Stimulated activated CD8-positive, alpha-beta memory T cell treated with anti-CD3 and anti-CD28 coated beads, Interleukin-2, amount 100 ng/mL, for 1 hour (primary cell): ENCODE measurements at regions not wholly inside any gene's neighbourhood (a gene's known extent, or its start where the extent isn't known, plus 50 kb on each side); places are given as distances from the start of the nearest gene placed in this dataset.
"Not testable (repeated sequence)": the region's sequence is repeated elsewhere in the genome, so short reads cannot be mapped to it uniquely, and the experiment has no call there.

ENCODE experiments used
- DNase-seq, 2 donors: peaks; one replicate each; pipeline ENCODE4 v3.0.0-alpha.2; 2020; ENCODE audit warnings: low read depth in 2 of 2

GRCh38 chr2:111287646-111288568 lies 167.2 kb downstream of the BCL2L11 start:
- not testable (repeated sequence) for DNase-seq

- not testable (repeated sequence) for DNase-seq
Observed at GRCh38 chr2:111290370-111290769, 169.7 kb downstream of the BCL2L11 start.

- DNase-seq: not testable (repeated sequence)
Observed at GRCh38 chr2:111291566-111291965, 170.9 kb downstream of the BCL2L11 start.

- not testable (repeated sequence) for DNase-seq
Observed at GRCh38 chr2:111292232-111292968, 171.7 kb downstream of the BCL2L11 start.

- not testable (repeated sequence) for DNase-seq
Observed at GRCh38 chr2:111294699-111295098, 174.0 kb downstream of the BCL2L11 start.

GRCh38 chr2:111296122-111296804 lies 175.5 kb downstream of the BCL2L11 start:
- not testable (repeated sequence) for DNase-seq

GRCh38 chr2:111297128-111297527 lies 176.4 kb downstream of the BCL2L11 start:
- DNase-seq: not testable (repeated sequence)

GRCh38 chr2:111298927-111299326 lies 178.2 kb downstream of the BCL2L11 start:
- not testable (repeated sequence) for DNase-seq

- DNase-seq: not testable (repeated sequence)
Observed at GRCh38 chr2:111299635-111300034, 178.9 kb downstream of the BCL2L11 start.

- DNase-seq: not testable (repeated sequence)
Observed at GRCh38 chr2:111301677-111302076, 181.0 kb downstream of the BCL2L11 start.

GRCh38 chr2:111302397-111303218 lies 181.9 kb downstream of the BCL2L11 start:
- not testable (repeated sequence) for DNase-seq

GRCh38 chr2:111307302-111307701 lies 186.6 kb downstream of the BCL2L11 start:
- not testable (repeated sequence) for DNase-seq

- DNase-seq: not testable (repeated sequence)
Observed at GRCh38 chr2:111309231-111310075, 188.7 kb downstream of the BCL2L11 start.

- not testable (repeated sequence) for DNase-seq
Observed at GRCh38 chr2:111310395-111310794, 189.7 kb downstream of the BCL2L11 start.

GRCh38 chr2:111311568-111311967 lies 190.9 kb downstream of the BCL2L11 start:
- not testable (repeated sequence) for DNase-seq

GRCh38 chr2:111312897-111313607 lies 192.3 kb downstream of the BCL2L11 start:
- DNase-seq: not testable (repeated sequence)

GRCh38 chr2:111313711-111314110 lies 193.0 kb downstream of the BCL2L11 start:
- DNase-seq: not testable (repeated sequence)

GRCh38 chr2:111315188-111315917 lies 194.6 kb downstream of the BCL2L11 start:
- DNase-seq: not testable (repeated sequence)
